SU-DHL-6 (cell line): ENCODE measurements at regions not wholly inside any gene's neighbourhood (a gene's known extent, or its start where the extent isn't known, plus 50 kb on each side); places are given as distances from the start of the nearest gene placed in this dataset.

Source experiments
- EZH2phosphoT487 ChIP-seq: fragments of 200-600 bp; sonication (generic), shearing (Covaris generic); conservative IDR thresholded peaks from 2 replicates; pipeline ENCODE4 v1.6.1; 2018; ENCODE audit warnings: mild to moderate bottlenecking, antibody characterized with exemption, low read length, moderate library complexity, mixed read lengths
- TF ChIP-seq, protein P1 (sequence below): fragments of 200-600 bp; sonication (generic); IDR thresholded peaks from one replicate; pipeline ENCODE4 v1.5.1; 2017; ENCODE audit warnings: antibody characterized with exemption, mild to moderate bottlenecking, low read length, moderate library complexity; ENCODE audit not compliant: insufficient read depth, poor library complexity, severe bottlenecking

DNA sequence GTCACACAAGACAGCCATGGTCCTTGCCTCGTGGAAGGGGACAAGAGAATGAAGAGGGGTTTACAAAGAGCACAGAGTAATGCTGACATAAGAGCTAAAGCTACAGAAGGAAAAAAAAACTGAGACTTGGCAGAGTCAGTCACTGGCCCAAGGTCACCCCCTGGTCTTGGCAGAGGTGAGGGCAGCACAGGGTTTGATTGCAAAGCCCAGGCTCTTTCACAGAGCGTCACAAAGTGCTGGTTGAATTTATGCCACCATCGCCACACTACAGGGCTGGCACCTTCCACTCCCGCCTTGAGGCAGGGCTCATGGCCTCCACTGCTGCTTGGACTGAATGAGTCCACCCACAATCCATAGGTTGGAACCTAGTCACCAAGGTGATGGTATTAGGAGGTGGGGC is 190.2 kb downstream of the INHBB start:
- TF ChIP-seq, protein P1, sequence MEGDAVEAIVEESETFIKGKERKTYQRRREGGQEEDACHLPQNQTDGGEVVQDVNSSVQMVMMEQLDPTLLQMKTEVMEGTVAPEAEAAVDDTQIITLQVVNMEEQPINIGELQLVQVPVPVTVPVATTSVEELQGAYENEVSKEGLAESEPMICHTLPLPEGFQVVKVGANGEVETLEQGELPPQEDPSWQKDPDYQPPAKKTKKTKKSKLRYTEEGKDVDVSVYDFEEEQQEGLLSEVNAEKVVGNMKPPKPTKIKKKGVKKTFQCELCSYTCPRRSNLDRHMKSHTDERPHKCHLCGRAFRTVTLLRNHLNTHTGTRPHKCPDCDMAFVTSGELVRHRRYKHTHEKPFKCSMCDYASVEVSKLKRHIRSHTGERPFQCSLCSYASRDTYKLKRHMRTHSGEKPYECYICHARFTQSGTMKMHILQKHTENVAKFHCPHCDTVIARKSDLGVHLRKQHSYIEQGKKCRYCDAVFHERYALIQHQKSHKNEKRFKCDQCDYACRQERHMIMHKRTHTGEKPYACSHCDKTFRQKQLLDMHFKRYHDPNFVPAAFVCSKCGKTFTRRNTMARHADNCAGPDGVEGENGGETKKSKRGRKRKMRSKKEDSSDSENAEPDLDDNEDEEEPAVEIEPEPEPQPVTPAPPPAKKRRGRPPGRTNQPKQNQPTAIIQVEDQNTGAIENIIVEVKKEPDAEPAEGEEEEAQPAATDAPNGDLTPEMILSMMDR: no peak
- no peak for TF ChIP-seq EZH2phosphoT487
